ENCODE measurements at regions not wholly inside any gene's neighbourhood (a gene's known extent, or its start where the extent isn't known, plus 50 kb on each side); places are given as distances from the start of the nearest gene placed in this dataset.

DNA sequence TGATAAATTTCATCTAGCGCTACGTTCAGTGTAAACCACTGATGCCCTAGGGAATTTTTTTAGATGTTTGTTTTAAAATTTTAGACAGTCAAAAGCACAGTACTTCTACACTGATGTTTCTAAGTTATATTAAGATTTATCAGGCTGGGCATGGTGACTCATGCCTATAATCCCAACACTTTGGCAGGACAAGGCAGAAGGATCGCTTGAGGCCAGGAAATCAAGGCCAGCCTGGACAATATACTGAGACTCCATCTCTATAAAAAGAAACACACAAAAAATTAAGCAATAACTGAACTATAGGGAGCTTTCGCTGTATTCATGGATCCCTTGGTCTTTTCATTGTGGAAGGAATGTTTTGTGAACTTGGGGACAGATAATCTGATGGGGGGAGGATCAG is 50.6 kb upstream of the MAPRE2 start:
- no peak overlapping the region for H3K4me3 ChIP-seq
- 27 to 100% (median 91%) methylated on average over 1 to 4 of the region's 4 CpGs; no CpG with 5 or more reads in 1 of the 10 experiments for WGBS, 10 experiments
- H3K4me1 ChIP-seq (replicated peaks in 1 of 2) = peaks cover 0 to 3% of the 10 kb centered on the region in 2 donors
- peak in 1 of 8 experiments; percentile 35 for ATAC-seq (replicated peaks in 6 of 8)
- in situ Hi-C loops (cut with MboI; ENCODE audit: low pct_unique_long_range_greater_than_20kb in 2 of 9, low sequenced_read_pairs in 9 of 9, unreplicated experiment in 9 of 9) = no loop called here
- no peak overlapping the region for H3K27ac ChIP-seq

DNA sequence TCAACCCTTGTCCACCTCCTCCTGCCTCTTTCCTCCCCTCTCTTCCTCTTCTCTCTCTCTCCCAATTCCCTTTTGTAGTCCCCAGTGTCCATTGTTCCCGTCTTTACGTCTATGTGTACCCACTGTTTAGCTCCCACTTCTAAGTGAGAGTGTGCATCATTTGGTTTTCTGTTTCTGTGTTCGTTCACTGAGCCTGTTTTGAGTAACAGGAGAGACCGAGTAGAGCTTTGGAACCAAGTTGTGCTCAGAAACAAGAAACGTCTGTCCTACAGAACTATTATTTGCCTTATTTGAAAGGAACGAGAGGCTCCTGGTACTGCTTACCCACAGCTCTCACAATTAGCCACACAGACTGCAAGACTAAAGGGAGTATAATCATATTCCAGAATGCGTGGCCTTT is 50.1 kb upstream of the MAPRE2 start:
- in situ Hi-C loops (cut with MboI; ENCODE audit: low pct_unique_long_range_greater_than_20kb in 2 of 9, low sequenced_read_pairs in 9 of 9, unreplicated experiment in 9 of 9) = no loop called here
- whole genome bisulfite sequencing, 10 experiments = 54 to 93% (median 76%) methylated on average over 2 to 7 of the region's 7 CpGs; no CpG with 5 or more reads in 1 of the 10 experiments
- Histone ChIP-seq H3K27ac (no peak overlapping the region), H3K4me3 (no peak overlapping the region), H3K4me1 (replicated peaks in 1 of 2) (peaks cover 0 to 3% of the 10 kb centered on the region in 2 donors)
- ATAC-seq (replicated peaks in 6 of 8) = no peak
